CD4-positive, alpha-beta T cell treated with Interleukin-15 for 4 hours (primary cell): ENCODE measurements at regions not wholly inside any gene's neighbourhood (a gene's known extent, or its start where the extent isn't known, plus 50 kb on each side); places are given as distances from the start of the nearest gene placed in this dataset.
"Not testable (repeated sequence)": the region's sequence is repeated elsewhere in the genome, so short reads cannot be mapped to it uniquely, and the experiment has no call there.

Experiments
- DNase-seq: peaks from one replicate; pipeline ENCODE4 v3.0.0-alpha.2; 2020; ENCODE audit warnings: low spot score

DNA sequence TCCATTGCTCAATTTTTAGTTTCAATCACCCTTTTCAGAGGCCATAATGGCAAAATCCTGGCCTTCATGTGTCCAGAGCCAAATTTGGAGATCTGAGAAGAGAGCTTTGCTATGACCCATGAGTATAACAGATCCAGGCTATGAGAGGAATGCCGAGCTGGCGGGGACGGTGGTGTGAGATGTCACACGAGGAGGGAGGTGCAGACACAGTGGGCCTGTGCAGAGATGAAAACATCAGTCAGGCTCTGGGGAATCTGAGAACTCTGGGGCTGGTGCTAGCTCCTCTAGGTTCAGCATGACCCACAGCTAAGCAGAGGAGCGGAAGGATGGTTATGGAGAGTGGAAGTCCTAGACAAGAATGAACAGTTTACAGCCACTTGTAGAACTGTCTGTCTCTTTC is 398.3 kb upstream of the ATP10A start:
- no peak for DNase-seq

DNA sequence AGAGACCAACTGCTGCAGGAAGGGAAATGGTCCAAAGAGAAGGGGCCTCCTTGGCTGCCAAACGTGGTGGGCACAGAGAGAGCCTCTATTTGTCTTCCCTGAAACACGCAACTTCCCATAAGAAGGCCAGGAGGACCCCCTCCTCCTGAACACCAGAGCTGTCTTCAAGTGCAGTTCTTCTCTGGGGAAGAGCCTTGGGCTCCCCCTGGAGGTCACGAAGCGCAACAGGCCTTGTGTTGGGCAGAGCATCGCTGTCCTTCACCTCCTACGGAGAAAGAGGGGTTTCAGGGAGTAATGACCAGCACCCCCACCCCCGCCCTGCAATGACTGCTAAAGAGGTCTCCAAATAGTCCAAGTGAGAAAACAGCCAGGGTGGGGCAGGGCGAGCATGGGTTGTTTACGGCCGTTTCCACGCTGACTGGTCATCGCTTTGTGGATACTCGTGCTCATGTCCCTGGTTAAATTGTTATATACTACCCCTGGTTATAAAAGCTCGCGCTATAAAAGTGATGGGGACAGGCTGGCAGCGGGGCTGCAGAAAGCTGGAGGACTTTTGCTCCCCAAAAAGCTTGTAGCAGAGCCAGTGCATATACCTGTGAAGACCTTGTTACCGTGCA is 397.5 kb upstream of the ATP10A start:
- no peak for DNase-seq

DNA sequence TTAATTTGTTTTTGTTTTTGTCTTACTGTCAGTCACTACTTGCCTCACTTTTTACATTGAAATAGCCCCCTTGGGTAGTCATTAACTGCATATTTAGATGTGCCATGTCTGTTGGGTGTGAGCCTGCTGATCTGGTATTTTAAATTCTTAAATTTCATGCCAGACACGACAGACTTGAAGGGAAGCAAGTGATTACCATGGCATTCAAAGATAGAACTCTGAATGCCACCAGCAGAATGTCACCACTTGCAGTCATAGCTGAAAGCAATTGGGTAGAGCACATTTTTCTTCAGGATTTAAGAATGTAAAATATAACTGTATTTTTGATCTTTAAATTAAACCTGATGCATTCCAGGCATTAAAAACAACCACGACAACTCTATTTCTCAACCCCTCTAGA is 396.5 kb upstream of the ATP10A start:
- no peak for DNase-seq

DNA sequence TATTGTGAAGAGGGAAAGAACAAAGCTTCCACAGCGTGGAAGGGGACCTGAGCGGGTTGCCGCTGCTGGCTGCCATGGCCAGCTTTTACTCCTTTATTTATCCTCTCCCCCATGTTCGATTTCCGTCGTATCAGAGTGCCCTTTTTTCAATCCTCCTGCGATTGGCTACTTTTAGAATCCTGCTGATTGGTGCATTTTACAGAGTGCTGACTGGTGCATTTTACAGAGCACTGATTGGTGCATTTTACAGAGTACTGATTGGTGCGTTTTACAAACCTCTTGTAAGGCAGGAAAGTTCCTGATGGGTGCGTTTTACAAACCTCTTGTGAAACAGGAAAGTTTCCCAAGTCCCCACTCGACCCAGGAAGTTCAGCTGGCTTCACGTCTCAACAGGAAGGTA is 381.7 kb upstream of the ATP10A start:
- not testable (repeated sequence) for DNase-seq

DNA sequence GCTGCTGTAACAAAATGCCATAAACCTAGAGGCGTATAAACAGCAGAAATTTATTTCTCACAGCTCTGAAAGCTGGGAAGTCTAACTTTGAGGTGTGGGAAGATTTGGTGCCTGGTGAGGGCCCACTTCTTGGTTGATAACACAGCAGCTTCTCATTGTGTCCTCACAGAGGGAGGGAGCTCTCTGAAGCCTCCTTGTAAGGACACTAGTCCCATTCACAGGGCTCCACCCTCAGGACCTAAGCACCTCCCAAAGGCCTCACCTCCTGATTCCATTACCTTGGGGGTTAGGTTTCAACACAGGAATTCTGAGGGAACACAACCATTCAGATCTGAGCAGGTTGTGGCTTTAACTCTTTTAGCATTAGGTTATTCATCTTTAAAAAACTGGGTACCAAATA is 380.3 kb upstream of the ATP10A start:
- DNase-seq: no peak

DNA sequence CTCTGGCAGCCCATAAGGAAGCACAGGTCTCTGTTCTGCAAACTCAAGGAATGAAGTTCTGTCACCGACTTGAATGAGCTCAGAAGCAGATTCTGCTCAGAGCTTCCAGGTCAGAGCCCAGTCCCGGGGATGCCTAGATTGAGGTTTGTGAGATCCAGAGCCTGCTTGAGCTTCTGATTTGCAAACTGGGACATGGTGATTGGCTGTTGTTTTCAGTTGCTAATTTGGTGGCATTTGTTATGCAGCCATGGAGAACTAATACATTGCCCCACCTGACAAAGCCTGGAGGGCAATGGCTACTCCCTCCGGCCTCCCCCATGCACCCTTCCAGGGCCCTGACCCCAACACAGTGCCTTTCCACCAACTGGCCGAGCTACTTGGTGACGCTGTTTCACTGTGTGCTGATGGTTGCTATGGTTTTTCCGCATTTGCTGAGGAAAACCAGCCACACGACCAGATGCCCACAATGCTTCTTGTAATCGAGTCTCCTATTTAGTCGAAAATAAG is 379.5 kb upstream of the ATP10A start:
- DNase-seq: no peak

DNA sequence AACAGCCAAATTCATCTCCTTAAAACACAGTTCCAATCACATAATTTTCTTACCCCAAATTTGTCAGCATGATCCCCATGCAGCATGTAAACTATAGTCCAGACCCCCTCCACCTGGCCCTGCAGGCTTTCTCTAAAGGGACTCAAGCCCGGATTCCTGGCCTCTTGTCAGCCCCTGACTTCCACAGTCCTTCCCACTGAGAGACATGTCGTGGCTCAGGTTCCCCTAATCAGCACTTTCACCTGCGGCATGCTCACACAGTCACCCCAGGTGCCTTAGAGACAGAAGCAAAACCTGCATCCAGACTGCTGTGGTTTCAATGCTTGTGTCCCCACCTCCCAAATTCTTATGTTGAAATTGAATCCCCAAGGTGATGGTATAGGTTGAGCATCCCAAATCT is 372.7 kb upstream of the ATP10A start:
- DNase-seq: no peak

DNA sequence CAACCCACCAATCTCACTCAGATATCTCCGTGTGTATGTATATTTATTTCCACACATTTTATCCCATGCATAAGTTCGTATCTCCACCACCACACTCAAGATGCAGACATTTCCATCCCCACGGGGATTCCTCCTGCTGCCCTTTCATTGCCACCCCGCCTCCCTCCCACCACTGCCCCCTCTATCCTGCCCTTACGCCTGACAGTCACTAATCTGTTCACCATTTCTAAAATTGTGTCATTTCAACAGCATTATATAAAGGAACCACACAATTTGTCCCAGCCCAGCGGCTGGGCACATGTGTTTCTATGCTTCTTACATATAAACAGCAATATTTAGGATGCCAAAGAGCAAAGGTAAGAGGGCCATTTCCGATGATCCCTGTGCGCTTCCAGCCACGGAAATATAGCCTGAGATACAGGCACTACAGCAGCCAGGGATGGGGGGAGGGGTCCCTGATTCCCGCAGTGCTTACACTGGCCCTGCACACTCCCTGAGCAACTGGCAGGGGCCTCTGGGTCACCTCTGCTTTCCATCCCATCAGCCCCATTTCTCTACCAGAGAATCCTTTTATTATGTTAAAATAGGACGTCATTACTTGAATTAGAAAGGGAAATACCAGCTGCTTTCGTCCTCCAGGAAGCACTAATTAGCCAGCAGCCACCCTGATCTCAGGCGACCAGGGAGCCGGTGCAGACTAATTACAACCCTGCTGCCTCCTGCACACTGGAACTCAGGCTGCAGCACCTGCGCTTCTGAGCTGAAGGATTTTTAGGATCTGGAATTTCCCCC is 372.0 kb upstream of the ATP10A start:
- no peak for DNase-seq

DNA sequence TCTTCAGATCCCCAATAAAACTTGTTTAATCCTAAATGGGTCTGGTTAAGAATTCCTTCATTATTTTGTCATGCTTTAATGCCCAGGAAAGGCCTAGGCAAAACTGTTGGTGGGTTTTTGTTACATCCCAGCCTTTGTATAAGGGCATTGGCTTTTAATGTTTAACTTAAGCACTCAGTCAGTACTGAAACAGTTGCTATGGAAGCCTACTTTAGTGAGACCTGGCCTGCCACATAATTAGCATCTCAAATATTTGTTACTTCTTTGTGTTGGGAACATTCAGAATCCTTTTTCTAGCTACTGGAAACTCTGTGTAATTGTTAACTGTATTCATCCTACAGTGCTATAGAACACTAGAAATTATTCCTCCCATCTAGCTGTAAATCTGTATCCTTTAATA is 369.6 kb upstream of the ATP10A start:
- no peak for DNase-seq

DNA sequence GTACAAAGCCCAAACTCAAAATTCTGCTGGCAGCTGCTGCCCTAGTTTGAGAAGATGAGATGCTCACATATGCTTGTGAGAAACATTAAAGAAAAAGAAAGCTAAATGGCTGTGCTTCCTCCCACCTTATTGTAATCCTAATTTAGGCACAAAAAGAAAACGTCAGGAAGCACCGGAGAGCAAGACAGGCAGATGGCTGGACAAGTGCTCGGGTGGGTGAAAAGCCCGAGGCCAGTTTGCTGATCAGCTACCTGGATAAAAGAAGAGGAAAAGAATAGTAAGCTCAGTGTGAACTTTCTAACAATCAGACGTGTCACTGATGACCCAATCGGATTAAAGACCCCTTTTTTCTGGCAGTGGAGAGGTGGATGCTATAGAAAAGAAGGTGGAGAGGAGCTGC is 368.0 kb upstream of the ATP10A start:
- DNase-seq: no peak

DNA sequence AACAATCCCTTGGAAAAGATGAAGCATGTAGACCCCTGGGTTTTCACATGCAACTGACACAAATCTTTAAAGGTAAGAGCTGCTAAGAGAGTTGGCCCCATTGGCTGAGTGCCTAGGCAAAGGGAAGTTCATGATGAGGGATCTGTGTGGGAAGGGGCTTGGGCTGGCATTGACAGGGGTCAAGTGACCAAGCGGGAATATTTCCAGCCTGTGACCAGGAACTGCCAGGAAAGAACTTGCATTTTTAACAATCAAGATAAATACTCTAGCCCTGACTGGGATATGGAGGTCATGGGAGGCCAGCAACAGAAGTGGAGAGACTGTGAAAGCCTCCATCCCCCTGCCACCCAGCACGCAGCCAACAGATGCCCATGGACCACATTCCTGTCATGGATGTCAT is 361.1 kb upstream of the ATP10A start:
- no peak for DNase-seq

DNA sequence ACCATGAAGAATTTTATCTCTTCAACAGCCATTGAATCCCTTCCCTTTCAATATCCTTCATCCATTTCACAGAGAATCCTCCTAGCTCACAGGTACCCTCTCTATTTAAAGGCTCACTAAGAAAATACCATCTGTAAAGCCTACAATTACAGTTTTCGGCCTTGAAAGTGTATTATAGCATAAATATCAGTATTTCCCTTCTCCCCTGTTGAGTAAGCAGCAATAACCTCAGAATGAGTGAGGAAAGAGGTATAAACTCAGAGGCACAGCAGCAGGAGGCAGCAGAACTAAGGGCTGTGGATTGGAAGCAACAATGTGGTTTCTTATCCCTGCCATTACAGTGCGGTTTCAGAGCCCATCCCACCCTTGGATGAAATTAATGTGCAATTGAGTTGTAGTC is 360.6 kb upstream of the ATP10A start:
- no peak for DNase-seq

DNA sequence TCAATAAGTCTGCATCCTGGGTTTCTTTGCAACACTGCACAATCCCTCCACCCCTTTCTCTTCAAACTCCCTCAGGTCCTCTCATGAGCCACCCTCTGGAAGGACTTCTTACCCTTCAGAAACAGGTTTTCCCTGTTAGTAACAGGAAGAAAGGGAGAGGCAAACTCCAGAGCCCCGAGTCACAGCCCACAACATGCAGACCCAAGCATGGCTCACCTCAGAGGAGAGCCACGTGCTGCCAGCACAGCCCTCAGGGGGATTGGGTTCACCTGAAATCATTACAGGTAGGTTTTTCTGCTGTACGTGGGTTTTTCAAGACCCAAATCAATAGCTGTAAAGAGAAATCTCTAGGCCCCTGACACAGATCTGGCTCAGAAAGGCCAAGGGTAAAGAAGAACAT is 359.7 kb upstream of the ATP10A start:
- no peak for DNase-seq

DNA sequence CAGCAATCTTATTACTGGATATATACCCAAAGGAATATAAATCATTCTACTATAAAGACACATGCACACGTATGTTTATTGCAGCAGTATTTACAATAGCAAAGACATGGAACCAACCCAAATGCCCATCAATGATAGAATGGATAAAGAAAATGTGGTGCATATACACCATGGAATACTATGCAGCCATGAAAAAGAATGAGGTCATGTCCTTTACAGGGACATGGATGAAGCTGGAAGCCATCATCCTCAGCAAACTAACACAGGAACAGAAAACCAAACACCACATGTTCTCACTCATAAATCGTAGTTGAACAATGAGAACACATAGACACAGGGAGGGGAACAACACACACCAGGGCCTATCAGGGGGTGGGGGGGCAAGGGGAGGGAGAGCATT is 353.9 kb upstream of the ATP10A start:
- not testable (repeated sequence) for DNase-seq

DNA sequence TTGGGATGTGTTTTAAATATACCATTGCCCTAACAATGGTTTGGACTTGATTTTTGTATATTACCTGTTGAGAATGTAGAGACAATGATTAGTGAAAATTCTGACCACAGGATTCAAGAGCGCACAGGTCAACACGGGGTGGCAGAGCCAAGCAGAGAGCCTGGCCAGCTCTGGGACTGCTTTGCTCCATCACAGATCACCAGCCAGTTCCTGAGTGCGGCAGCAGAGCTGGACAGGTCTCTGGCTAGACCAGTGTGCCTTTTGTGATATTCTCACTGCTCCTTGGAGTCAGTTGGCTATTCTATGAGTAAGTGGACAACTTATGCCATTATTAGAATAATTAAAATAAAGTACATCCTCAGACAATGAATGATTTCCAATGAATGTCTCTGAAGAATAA is 351.2 kb upstream of the ATP10A start:
- no peak for DNase-seq

DNA sequence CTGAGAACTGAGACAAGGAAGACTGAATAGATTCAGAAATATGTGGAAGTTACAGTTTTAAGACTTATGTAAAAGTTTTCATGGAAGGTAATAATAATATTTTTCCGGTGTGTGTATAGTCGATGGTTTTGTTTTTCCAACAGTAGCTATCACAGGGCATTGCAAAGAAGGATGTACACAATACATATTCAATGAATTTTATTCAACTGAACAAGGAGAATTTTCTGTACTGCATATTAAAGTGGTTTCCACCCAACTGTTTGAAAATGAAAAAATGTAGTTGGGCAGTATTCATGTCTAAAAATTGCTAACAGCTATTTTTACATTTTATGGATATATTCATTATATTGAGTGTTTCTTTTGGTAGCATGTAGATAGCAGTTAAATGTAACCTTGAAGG is 350.3 kb upstream of the ATP10A start:
- no peak for DNase-seq

DNA sequence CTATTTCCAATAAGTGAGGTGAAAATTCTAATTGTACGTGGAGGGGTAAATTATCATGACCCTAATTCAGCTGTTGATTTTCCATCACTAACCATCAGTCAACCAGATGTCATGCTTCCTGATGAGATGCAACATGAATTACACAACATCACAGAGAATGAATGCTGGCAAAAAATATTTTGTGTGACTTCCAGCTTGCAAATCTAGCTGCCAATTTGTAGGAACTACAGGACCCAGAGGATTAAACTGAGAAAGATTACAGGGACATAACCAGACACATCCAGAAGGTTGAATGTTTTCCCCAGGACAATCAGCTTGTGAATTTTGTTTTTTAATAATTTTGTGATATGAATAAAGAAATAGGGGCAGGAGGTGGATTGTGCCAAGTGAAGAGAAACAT is 349.0 kb upstream of the ATP10A start:
- DNase-seq: no peak

DNA sequence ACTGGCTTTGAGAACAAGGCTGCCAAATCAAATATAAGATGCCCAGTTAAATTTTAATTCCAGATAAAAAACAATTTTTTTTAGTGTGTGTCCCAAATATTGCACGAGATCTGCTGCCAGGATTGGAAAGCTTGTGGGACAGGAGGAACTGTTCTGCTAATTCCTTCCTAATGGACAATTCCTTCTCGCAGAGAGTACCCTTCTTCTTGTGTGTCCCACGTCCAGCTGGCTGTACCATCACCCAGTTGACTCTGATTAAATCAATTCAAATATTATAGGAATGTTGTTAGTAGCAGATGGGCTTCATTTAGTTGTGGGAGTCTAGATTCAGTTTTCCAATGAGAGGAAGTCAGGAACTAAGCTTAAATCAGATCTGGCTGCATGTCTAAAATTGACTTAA is 347.9 kb upstream of the ATP10A start:
- DNase-seq: no peak

DNA sequence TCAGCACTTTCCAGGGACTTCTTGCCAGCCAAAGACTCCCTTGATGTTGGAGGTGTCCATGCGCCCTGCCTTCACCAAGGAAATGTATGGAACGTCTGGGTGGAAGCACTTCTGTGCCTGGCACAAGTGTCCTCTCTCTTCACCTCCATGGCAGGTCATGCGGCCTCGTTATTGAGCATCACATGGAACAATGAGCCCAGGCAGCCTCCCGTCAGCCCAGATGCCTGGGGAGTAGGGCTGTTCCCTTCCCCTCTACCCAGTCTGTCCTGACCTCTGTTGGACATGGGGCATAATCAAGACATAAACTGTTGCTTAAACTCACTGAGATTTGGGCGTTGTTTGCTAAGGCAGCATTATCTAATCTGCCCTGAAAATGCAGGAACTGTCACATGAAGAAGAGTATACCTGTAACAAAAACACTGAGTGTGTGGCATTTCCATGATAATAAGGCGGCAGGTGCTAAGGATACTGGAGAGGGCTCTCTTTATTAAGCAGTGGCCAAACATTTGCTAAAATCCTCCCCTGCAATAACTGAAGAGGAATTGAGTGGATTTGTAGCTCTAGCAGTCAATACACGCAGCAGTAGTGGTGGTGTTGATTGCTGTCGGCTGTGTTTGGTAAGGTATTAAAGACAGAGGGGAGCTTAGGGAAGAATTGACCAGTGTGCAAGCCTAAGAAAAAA is 338.2 kb upstream of the ATP10A start:
- DNase-seq: no peak

DNA sequence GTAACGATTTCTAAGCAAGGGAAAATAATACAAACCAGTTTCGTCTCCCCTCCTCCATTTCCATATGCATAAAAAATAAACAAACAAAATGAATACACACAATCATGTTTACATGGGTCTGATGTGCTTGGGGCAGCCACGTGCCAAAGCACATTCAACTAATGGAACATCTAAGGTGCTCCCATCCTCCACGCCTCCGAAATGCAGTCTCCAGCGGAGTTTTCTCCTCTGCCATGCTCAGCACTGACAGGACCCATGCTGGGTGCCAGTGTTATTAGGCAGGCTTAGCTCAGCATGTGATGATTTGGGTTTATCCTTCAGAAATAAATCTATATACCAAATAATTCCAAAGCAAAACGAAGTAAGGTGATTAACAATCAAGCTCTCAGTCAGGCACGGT is 337.3 kb upstream of the ATP10A start:
- no peak for DNase-seq

DNA sequence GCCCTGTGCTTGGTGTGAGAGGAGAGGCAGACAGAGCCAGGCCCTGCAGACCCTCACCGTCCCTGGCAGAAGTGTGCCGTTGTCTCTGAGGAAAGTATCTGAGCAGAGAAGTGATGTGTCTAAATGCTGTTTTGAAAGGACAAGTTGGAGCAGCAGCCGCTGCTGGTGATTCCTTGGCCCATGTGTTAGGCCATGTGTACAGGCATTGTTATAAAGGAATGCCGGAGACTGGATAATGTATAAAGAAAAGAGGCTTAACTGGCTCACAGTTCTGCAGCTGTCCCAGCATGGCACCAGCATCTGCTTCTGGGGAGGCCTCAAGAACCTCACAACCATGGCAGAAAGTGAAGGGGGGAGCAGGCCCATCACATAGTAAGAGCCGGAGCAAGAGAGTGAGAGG is 334.6 kb upstream of the ATP10A start:
- DNase-seq: no peak

DNA sequence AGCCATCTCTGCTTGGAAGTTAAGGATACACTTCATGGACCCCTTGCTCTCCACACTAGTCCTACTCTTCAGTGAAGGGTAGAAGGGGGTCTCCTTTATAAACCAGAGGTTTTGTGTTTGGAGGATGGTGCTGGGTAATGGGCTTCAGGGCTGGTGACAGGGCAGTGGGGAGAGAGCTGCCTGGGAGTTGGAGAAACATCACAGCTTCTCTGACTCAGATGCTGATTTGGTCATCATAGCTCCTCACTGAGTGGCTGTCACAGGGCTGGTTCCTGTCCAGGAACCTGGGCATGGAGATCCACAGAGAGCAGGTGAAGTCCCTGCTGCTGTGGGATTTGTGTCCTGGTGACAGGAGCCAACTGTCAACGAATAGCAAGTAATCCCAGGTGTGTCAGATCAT is 333.9 kb upstream of the ATP10A start:
- no peak for DNase-seq

DNA sequence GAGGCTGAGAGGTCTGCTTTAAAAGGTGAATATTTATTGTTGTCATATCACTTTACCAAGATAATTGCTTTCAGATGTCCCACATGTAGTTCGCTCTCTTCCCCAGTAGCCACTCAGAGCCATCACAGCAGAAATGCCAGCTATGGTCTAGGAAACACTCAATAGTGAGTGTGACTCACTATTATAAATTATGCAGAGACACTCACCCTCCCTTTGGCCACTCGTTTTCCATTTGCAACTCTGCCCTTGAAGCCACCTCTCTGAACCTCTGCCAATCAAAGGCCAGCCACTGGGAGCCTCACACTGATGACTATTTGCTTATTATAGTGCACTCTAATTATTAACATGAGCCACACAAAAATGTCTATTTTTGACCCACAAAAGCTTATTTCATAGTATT is 328.1 kb upstream of the ATP10A start:
- no peak for DNase-seq
